HG02884 (cell line): ENCODE measurements at regions not wholly inside any gene's neighbourhood (a gene's known extent, or its start where the extent isn't known, plus 50 kb on each side); places are given as distances from the start of the nearest gene placed in this dataset.

Source experiments
- ATAC-seq: cut with Tn5 transposase; IDR thresholded peaks from one replicate; pipeline ENCODE4 v1.9.1; 2021; ENCODE audit warnings: mild to moderate bottlenecking, moderate library complexity; ENCODE audit not compliant: unreplicated experiment

DNA sequence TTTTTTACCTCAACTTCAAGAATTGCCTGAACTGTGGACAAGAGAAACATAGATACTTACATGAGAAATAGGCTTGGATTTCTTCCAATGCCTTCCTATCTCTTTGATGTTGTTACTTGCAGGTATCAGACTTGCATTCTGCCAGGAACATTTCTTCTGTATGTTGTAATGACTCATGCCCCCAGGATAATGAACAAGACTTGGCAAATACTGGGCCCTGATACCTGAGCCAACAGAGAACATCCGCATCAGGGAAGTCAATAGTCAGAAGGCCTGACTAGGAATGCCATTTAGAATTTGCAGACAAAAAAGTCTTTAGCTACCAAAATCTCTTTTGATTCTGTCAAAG is 273.7 kb upstream of the KIRREL3 start:
- no peak for ATAC-seq

DNA sequence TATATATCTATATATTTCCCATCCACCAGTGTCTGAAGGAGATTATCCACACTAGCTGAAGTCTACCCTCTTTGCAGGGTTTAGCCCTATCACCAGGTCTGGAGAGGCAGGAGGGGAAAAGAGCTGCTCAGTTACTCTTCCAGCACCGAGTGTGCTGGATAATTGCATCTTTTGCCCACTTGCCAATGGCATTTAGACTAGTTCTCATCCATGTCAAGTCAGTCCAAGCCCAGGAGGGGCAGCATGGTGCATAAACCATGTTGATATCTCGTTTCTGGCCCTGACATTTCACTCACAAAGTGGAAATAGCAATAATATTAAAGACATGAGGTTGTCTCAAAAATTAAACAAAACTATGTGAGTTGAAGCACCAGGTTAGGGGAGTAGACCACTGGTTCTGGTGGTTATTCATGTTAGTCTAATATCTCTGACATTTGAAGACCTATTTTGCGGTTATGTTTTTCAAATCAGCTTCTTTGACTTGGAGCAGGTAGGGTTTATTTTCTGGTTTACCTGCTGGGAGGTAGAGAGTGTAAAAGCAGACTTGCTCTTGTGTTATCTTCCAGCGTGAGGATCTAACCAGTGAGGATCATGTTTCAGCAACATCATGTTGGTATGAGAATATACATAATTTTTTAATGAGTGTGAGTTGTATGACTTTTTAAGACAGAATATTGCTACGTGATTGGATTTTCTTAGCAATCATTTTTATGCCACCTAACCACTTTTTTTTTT is 273.2 kb upstream of the KIRREL3 start:
- ATAC-seq = no peak

DNA sequence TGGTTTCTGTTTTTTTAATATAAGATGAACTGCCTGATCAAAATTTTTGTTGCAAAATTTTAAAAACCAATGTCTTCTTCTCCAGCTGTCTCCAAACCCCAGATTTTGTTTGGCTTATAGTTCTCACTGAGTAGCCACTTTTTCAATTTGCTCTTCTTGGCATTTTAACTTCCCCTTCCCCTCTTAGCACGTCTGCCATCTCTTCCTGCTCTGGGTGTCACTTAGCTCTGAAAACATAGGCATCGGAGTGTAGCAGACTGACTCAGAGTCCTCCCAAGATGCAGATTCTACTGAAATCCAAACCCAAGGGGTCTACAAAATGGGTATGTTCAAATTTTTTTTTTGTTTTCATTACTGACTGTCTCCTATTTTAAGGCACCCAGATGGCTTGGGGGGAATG is 270.3 kb upstream of the KIRREL3 start:
- no peak for ATAC-seq

DNA sequence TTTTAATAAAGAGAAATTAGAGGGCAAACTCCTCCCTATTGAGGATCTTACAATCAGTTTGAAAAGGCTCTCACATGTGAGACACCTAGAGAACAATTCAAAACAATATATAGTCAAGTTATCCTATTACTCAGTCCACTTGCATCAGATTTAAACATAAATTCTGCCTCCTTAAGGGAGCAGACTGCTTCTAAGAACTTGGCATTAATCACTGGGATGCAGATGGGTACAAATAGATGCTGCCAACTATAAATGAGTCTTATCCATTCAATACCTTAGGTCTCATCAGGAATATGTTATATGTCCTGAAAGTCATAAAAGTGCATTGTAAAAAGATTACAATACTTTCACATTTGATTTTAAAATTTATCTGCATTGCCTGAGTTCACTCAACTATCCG is 269.3 kb upstream of the KIRREL3 start:
- ATAC-seq = no peak

DNA sequence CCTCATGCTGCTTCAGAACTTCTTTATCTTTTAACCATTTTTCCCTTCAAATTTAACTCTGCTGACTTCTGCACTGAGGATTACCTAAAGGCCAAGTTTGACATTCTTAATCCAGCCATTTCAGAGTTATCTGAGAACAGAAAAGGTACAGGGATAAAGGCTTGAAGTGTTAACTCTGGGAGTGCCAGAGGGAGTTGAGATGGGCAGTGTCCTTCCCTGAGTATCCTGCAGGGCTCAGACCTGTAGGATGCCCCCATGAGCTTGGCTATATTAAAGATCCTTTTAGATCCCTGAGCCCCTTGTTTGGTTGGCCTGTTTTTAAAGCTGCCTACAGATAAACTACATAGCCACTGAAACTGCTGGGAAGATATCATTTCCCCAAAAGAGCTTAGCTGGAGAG is 268.4 kb upstream of the KIRREL3 start:
- ATAC-seq = no peak

DNA sequence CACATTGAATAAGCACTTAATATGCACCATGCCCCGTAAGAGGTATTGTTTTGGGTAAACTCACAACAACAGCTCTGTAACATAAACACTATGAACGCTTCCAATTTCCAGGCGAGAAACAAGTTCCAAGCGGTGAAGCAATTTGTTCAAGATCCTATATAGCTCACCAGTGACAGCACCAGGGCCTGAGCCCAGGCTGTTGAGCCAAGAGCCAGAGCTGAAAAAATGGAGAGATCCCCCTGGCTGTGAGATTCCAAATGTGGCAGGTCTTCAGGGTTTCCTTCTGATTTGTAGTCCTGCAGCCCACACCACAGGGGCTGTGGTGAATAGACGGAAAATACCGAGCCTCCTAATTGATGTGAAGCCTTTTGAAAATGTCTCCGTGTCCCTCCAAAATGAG is 268.0 kb upstream of the KIRREL3 start:
- no peak for ATAC-seq

DNA sequence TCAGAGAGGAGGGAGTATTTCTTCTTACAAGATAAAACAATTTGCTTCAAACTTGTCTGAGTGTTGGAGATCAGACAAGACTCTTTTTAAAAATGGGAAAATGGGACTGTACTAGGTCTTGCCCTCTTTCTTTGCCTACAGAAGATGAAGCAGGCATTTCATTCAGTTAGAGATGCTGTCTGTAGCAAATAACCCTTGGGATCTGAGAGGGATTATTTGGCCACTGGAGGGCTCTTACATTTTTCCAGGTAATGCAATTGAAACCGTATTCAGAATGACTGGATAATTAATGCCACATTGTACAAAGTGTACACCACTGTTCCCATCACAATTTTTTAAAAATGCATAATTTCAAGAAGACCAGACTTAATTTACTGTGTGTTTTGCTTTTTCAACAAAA is 258.5 kb upstream of the KIRREL3 start:
- ATAC-seq = no peak

DNA sequence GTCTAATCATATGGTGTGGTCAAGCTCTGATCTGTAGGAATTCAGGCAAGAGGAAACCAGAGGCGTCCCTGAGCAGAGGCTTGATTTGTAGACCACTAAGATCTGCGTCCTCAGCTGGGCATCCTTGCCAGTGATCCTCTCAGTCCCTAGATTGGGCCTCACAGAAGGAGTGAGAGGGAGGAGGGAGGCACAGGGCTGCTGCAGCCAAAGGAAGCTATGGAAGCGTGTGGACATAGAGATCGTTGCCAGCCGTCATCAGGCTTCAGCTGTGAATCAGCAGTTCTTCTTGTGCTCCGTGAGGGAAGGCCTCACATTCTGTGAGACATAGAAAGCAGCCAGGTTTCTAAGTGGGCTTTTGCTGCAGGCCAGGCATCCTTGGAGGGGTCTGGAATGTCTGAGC is 254.6 kb upstream of the KIRREL3 start:
- ATAC-seq = no peak

DNA sequence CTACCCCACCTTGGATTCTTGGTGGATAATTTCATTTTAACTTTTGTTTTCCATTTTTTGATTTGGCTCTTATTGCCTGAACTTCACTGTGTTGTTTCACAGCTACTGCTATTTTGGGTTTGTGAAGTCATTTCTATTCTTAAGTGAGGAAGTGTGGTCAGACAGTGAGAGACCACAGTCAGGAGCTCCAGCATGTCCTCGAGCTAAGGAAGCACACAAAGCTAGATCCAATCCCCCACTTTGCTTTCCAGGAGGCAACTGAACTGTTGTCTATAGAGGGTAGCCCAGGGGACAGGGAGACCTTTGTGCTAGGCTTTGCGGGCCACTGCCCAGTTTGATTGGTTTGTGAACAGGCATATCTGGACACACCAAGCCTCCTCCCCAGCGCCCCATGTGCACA is 251.8 kb upstream of the KIRREL3 start:
- ATAC-seq = peak; percentile 78

DNA sequence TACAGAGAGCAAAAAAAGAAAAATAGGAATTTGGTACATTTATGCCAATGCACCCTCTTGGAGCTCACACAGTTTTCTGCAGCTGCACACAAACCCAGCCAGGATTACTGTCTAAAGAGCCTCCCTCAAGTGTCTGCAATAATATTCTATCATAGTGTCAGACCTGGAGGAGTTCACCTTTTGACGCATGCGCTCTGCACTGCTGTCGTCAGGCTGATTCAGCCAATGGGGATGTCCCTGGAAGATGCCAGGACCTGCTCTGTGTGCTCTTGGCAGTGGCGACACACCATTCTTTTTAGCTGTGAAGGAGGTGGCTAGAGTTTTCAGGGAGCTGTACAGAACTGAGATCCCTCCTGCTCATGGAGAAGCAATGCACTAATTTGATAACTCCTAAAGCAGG is 249.0 kb upstream of the KIRREL3 start:
- ATAC-seq = no peak

DNA sequence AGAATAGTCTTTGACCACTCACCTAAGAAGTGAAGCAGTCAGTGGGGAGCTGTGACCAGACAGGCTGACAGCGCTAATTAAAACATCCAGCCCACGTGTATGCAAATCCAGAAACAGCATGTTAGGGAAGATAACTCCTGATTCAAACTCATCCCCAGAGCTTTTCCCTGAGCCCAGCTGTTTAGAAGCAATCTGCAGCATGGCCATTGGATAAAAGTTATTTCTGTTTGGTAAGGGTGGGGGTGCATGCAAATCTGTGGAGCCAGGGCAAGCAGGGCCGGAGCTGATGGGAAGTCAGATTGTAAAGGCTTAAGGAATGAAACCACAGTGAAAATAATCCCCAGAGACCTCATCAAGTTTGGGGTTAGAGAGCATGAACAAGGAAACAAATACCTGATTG is 247.9 kb upstream of the KIRREL3 start:
- no peak for ATAC-seq

DNA sequence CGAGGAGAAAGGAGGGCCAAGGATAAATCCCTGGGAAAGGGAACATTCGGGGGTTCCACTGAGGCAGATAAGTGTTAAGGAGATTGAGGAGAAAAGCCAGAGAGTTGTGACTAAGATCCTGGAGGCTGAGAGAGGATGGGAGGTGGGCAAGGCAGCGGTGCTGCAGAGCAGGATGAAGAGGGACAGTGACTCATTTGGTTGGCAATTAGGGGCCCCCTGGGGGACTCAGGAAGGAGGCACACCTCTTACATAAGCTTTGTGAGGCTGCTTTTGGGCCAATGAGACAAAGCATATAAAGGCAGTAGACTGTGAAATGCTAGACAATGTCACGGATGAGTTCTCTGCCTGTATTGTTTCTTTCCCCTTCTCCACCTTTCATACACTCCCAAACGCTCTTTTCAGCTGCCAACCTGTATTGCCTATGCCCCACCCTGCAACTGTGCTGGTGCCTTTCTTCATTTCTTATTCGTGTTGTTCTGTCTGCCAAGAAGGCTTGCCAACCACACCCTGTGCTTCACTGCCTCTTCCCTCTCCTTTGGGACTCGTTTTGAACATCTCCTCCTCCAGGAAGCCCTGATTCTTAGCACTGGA is 246.8 kb upstream of the KIRREL3 start:
- ATAC-seq = no peak

DNA sequence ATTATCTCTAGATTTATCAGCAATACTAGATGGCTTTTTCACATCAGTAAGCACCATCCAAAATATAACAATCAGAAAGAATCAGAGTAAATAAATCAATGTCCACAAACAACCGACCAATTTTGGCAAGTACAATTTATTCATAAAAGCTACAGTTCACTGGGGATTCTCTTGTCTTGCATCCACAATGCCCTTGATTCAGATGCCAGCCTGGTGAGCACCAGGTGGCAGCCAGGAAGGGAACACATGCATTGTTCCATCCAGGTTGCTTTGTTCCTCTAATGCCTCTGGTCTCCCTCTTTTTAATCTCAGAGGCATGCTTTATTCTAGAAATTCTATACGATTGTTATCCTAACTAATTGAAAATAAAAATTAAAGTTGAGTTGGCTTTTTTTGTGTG is 242.1 kb upstream of the KIRREL3 start:
- no peak for ATAC-seq

DNA sequence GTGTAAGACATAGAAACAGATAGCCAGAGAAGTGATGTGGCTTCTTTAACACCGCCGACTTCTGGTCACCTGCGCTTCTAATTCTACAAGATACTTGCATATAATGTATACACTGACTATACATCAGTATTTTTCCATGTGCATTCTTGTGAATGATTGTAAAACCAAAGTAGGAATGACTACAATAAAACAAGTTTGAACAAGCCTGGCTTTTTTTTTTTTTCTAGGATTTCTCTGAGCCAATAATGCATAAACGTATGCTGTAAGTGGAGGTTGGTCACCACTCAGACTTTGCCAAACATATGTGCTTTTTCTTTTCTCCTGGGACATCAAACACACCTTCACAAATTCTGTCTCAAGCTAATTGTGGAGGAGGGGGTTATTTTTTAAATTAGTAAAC is 237.8 kb upstream of the KIRREL3 start:
- ATAC-seq = no peak

DNA sequence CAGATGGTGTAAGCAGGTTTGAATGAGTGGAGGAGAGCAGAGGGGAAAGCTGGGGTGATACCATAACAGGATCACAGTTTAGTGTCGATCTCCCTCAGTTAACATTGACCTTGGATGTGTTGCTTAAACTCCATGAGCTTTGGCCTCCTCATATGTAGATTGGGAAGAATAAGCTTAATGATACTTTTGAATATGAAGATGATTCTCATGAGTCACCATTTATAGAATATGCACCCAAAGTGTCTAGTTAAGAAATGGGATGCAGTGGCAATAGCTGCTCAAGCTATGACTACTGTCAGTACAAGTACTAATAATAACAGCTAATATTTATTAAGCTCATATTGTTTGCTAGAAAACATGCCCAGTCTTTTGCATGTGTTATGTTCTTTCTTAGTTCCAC is 236.2 kb upstream of the KIRREL3 start:
- ATAC-seq = no peak

DNA sequence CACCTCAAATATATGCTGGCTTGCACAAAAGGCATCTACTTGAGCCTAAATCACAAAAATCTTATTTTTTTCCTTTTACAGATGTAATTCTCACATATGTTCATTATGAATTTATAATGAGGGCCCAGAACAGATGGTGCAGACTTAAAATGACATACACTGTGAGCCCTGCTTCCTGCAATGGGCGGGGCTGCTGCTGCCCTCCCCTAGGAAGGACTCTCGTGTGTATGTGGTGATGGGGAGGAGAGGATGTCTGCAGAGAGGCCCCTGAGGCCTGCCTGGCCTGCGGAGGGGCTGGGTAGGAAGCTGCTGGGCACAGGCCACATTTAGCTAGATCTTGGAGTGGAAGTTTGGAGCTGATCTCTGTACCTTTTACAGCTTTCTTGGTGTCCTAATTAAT is 233.4 kb upstream of the KIRREL3 start:
- ATAC-seq = no peak

DNA sequence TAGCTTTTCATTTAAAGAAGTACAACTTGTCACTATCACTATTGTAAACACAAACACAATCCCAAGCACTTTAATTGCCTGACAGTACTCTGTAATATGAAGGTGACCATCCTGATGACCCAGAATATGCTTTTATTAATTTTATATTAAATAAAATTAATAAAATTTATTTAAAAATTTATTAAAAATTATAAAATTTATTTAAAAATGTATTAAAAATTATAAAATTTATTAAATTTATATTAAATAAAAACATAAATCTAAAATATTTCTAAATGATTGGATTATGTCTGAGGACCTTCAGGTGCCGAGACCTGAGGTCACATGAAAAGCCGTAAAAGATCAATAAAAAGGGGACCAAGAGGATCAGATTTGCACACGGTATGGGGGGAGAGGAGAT is 229.8 kb upstream of the KIRREL3 start:
- no peak for ATAC-seq

DNA sequence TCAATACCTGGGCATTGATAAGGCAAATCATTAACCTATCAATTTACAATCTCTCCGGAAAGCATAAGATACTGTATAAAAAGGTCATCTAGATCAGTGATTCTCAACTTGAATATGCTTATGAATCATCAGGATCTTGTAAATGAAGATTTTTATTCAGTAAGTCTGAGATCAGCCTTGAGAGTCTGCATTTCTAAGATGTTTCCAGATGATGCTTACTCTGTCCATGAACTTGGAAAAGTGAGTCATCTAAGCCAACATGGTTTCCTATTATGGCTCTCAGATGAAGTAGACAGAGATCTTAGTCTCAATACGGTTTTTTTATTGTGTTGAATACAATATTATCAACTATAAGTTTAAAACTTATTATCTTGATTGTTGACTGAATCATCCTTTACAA is 226.4 kb upstream of the KIRREL3 start:
- no peak for ATAC-seq

DNA sequence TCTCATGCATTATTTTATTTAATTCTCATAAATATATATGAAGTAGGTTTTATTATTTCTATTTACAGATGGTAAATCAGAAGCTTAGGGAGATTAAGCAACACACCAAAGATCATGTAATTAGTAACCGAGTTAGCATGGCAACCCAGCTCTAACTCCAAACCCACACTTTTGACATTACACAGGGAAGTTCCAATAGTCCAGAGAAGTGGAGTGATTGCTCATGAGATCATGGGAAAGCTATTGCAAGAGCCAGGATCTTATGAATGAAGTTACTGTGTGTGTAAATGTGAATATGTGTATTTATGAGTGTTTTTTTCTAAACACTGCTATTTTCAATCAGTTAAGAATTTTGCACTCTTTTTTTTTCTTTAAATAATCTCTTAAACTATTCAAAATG is 225.8 kb upstream of the KIRREL3 start:
- ATAC-seq = no peak

DNA sequence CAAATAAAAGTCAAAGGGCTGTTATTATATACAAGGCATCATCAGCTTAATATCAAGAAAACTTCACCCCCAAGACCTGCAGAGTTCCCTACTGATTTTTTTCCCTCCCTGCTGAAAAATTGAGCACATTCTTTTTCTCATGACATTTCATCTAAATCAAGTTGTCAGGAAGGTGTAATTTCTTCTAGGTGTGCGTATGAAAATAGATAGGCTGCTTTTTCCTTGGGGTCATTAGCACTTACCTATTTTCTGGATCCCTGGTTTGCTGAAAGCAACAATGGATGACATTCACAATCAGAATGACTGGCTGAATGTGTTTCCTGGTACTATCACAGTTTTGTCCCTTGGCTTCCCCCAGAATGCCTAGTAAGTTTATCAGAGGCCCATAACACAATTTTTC is 225.0 kb upstream of the KIRREL3 start:
- ATAC-seq = no peak

DNA sequence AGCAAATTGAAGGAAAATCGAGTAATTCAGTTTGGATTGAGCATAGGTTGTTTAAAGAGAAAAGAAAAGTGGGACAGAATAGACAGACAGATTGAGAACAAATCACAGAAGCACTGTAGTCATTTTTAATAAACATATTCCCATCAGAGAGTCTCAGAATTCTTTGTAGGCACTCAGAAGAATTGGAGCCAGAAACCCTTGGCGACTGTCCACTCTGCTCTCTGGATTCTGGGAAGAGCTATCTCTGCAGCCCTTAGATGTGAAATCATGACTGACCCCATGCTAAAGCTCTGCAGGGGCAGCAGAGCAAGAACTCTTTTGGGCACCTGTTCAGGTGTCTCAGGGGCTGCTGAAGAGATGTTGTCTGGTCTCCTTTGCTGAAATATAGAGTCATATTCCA is 223.7 kb upstream of the KIRREL3 start:
- ATAC-seq = no peak

DNA sequence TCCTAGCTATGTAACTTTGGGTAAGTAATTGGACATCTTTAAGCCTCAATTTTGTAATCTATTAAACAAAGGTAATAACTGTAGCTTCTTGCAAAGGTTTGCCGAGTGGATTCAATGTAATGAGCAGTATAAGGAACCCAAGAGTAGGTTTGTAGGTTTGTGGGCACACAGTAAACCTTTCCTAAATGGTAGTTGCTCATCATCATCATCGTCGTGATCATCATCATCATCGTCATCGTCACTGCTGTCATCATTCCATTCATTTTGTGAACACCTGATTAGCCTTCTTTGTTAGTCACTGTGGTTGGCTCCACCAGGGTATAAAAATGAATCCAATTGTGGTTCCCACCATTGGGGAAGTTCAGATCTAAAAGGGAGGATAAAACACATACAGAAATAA is 223.1 kb upstream of the KIRREL3 start:
- no peak for ATAC-seq

DNA sequence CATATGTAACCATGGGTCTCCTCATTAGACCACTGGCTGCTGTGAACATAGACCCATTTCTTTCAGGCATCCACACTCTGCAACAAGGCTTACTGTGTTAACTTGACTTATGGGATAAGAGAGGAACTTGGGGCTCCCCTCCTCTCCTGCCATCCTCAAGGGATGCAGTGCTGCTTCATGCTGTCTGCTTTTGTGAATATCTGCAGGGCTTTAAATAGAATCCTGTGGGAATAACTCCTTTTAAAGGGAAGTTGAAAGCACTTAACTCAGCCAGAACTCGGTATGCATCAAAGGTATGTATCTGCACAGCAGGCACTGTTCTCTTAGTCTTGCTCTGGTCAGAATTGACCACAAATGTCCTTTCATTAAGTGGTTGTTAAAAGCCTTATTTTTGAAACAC is 222.5 kb upstream of the KIRREL3 start:
- ATAC-seq = no peak
